C4-2B (cell line): ENCODE measurements at regions not wholly inside any gene's neighbourhood (a gene's known extent, or its start where the extent isn't known, plus 50 kb on each side); places are given as distances from the start of the nearest gene placed in this dataset.

ENCODE experiments used
- CTCF ChIP-seq: fragments of 450-650 bp; conservative IDR thresholded peaks from 2 replicates; pipeline ENCODE4 v1.5.1; 2017; ENCODE audit warnings: mild to moderate bottlenecking
- ZFX ChIP-seq: fragments of 450-650 bp; IDR thresholded peaks from 2 replicates; pipeline ENCODE4 v1.6.1; 2017

- TF ChIP-seq CTCF (no peak), ZFX (no peak)
These were observed 105.3 kb upstream of the KHDRBS2 start for GRCh38 chr6:62391358-62391757.
